Panc1 (cell line): ENCODE measurements at regions not wholly inside any gene's neighbourhood (a gene's known extent, or its start where the extent isn't known, plus 50 kb on each side); places are given as distances from the start of the nearest gene placed in this dataset.
"Not testable (repeated sequence)": the region's sequence is repeated elsewhere in the genome, so short reads cannot be mapped to it uniquely, and the experiment has no call there.

Experiments used
- CTCF ChIP-seq: fragments of 450-650 bp; IDR thresholded peaks from 2 replicates; pipeline ENCODE4 v1.5.1; 2017; ENCODE audit warnings: mild to moderate bottlenecking
- POLR2AphosphoS5 ChIP-seq: IDR thresholded peaks from 2 replicates; pipeline ENCODE4 v1.6.1; 2012; ENCODE audit warnings: mild to moderate bottlenecking, low read depth, low read length, moderate library complexity

DNA sequence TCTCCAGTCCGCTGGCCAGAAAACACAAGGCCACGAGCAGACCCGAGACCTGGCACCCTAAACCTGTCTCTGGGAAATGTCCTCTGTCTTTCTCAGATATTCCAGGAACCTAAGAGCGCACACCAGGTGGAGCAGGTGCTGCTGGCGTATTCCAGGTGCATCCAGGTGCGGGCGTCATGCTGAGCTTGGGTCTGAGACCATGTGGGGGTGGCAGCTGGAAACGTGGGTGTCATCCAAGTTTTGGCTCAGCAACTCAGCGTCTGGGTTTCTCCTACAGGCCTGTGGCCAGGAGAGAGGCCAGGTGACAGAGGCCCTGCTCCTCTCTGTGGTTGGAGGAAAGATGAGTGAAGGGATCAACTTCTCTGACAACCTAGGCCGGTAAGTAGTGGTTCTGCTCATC lies 103.3 kb upstream of the PZP start:
- TF ChIP-seq POLR2AphosphoS5, CTCF: not testable (repeated sequence)
